DMS79 treated with DMSO at 0.1 percent for 48 hours (cell line): ENCODE measurements at regions not wholly inside any gene's neighbourhood (a gene's known extent, or its start where the extent isn't known, plus 50 kb on each side); places are given as distances from the start of the nearest gene placed in this dataset.

ENCODE experiments used
- DNase-seq: peaks from one replicate; lab custom pipeline; 2025; lab: John Stamatoyannopoulos, UW

- DNase-seq = no peak
Observed at GRCh38 chr2:149743842-149744448, 156.4 kb upstream of the MMADHC start.

DNA sequence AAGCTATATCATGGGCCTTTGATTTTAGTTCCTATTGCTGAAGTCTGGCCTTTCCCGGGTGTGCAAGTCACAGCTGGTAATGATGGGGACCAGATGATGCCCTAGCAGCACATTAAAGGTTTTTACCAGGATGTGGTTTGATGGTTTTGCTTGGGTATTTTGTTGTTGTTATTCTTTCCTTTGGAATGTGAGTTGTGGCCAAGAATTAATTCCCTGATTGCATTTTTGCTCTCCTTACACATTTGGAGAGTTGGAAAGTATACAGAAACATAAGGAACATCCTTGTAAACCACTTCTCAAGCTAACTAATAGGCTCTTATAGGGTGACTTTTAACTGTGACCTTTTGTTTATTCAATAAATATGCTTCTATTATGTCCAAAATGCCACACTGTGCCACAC, 154.1 kb upstream of the MMADHC start:
- DNase-seq = no peak

- no peak for DNase-seq
Observed at GRCh38 chr2:149740490-149740889, 152.9 kb upstream of the MMADHC start.

DNA sequence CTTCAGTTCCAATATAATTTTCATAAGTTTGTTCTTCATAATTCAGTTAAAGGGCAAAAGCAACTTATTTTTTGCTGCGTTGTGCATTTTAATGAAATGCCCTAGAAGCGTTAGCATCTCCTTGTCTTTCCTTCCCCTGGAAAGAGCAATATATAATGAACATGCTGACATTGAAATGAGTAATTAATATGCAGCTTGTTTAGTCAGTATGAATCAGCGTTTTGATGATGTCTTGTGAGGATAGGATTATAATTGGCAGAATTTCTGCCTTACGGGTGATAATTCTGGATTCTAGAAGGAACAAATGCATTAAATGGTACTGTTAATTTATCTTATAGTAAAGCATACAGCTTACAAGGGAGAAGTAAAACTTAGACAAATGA, 152.3 kb upstream of the MMADHC start:
- no peak for DNase-seq

DNA sequence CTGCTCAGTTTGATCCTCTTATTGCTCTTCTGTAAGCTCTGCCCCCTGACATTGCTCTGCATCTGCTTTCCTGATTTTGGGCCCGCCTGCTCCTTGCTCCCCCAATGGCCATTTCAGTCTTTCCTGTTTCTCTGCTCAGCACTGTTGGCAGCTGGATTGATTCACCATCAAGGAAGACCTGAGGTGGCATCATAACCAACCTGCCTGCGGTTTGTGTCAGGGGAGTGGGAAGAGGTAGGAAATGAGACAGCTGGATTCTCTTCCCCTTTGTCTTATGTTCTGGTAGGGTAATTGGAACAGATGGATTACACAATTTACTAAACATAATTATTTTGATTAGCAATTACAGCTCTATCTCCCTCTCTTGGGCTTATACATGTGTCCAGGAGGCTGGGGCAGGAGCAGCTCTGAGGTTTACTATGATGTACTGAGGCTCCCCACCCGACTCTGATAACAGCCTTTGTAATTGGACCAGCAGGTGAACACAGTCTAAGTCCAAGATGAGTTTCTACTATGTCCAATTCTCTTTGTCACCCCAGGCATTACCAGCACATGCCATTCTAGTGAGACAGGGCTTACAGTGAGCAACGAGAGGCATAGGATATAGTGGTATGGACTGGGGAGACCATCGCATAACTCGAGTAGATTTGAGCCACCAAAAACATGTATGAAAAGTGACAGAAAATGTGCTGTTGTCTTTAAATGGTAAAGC, 151.8 kb upstream of the MMADHC start:
- DNase-seq = no peak

DNA sequence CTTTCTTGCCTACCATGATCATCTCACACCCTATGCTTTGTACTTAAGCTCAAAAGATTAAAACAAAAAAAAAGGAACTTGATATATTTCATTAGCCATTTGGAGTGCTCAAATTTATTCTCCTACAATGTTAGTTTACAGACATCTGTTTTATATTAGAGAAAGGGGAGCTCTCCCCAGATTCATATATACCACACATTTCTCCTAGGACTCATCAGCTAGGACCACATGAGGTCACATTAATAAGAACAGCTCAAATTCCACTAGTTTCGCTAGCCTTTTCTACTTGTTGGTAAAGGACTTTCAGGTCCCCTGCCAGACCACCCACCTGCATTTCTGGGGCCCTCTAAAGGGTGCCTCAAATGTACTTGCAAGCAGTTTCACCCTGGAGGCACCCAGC, 151.2 kb upstream of the MMADHC start:
- no peak for DNase-seq

- DNase-seq = no peak
Observed at GRCh38 chr2:149737896-149738295, 150.3 kb upstream of the MMADHC start.

- DNase-seq = no peak
Observed at GRCh38 chr2:149735237-149735958, 147.8 kb upstream of the MMADHC start.

- DNase-seq = no peak
Observed at GRCh38 chr2:149733936-149734685, 146.5 kb upstream of the MMADHC start.

GRCh38 chr2:149732730-149733290, 145.2 kb upstream of the MMADHC start:
- no peak for DNase-seq

- no peak for DNase-seq
Observed at GRCh38 chr2:149732001-149732685, 144.6 kb upstream of the MMADHC start.

DNA sequence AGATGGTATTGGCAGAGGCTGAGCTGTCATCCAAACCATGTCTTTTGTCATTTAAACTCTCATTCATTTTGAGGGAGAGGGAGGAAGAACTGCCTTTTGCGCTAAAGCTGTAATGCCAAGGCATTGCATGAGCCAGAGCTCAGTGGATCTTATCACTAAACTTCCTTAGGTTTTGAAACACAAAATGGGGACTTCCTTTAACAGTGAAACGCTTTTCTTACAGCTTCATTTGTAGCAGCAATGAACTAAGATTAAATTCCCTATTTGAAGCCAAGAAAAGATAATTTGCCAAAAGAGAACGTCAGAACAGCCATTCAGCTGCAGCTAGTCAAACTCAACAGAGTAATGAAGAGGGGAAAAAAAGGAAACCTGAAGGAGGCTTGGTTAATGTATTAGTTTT, 143.5 kb upstream of the MMADHC start:
- no peak for DNase-seq

- no peak for DNase-seq
Observed at GRCh38 chr2:149729586-149729985, 142.0 kb upstream of the MMADHC start.

DNA sequence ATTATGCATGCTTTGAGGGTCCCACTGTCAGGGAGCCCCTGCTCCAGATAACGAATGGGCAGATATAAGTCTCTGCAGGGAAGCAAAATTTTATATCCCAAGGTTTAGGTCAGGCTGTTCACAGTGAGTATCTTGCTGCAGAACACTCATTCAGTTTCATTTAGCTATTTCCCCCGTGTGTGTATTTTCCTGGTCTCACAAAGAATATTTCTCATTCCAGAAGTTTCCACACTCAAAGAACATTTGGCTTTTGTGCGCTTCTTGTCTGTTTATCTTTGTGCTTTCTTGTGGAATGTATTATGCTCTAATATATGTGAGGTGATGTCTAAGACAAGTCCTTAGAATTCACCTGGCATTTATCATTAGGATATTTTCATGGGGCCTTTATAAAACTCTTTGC, 140.4 kb upstream of the MMADHC start:
- DNase-seq = no peak

DNA sequence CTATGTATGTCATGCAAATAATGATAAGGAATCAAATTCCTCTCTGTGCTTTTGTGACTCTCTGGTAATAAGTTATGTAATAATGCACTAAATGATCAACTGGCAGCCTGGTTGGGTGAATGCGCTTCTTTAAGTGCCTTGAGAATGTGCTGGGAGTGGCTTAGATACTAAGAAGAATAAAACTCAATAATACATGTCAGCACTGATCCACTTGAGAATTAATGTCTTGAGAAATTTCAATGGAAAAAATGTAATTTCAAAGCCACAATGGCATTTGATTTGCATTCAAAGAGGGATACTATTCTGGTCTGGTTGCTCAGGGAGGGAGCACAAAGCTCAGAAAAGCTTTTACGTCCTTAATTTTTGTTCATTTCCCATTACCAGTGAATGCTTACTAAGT, 137.7 kb upstream of the MMADHC start:
- peak; percentile 89 for DNase-seq

DNA sequence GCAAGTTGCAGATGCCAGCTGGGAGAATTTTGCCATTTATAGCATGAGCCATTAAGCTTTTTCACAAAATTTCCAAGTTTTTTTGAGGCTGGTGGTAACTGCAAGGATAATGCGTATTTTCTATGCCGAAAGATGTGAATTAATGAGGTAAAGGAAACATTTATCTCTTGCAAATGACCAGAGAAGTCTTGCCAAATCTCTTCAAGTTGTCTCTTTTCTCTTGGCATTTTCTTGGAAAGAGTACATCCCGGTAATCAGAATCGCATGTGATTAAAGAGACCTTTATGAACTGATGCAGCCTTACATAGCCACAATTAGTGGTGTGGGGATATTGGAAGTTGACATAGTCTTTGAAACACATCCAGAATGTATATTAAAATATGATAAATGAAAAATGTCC, 136.5 kb upstream of the MMADHC start:
- DNase-seq = no peak

DNA sequence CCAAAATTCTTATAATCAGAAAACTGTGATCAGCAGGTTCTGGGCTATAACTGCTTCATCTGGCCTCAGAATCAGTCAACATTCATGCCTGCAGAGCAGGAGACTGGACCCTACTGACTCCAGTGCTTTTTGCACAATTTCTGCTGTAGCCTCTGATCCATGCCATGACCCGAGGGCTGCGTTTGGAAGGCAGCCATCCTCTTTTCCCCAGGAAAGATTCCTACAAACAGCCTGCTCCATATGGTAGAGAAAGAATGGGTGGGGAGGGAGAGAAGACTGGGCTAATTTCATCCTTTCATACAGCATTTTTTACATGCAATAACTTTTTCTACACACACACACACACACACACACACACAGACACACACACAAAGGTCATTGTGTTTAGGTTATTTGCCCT, 133.0 kb upstream of the MMADHC start:
- no peak for DNase-seq

DNA sequence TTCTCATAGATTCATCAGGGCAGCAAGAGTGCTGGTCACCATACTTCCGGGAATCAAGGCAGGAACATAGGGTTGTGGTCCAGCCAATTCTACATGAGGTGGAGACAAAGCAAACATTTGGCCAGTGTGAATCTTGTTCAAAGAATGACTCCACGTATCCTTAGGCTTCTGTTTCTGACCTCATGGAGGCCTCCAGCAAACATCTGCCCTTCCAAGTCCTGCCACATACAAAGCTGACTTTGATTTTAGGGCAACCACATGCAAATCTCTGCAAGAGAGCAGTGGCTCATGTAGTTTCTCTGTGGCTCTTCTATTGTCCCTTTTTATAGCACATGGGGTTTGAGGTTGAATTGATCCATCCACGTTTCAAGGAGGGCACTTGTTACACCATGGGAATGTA, 132.1 kb upstream of the MMADHC start:
- no peak for DNase-seq

DNA sequence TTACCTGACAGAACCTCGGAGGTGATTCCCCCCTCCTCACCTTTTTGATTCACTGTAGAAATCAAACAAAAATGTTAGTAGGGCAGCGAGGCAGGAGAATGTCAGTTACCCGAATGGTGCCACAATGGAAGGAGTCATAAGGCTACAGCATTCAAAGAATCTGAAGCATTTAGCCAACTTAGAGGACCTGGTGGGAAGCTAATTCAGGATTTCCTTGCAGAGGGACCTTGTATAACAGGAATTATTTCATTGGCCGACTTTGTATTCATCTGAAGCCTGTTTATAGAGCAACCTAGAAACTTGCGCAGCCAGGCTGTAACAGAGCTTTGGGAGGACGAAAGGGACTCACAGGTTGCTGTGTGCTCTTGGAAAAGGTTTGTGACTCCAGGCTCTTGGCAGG, 129.1 kb upstream of the MMADHC start:
- no peak for DNase-seq

GRCh38 chr2:149715894-149716293, 128.3 kb upstream of the MMADHC start:
- DNase-seq = no peak

DNA sequence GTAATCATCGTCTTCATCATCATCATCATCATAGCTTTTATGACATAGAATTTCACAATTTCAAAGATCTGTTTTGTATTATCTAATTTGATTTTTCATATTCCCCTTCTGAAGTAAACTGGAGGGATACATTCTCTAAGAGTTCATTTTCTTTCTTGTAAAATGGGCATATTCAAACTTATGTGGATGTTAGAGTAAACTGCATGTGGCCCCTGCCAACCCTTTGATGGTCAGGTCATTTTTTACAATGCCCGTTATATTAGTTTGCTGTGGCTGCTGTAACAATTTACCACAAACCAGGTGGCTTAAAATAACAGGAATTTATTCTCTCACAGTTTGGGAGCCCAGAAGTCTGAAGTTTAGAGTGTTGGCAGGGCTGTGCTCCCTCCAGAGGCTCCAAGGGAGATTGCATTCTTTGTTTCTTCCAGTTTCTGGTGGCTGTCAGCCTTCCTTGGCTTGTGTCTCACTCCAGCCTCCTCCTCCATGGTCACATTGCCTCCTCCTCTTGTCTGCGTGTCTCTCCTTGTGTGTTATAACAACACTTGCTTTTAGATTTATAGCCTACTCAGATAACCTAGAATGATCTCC, 127.5 kb upstream of the MMADHC start:
- no peak for DNase-seq
